ENCODE measurements at regions not wholly inside any gene's neighbourhood (a gene's known extent, or its start where the extent isn't known, plus 50 kb on each side); places are given as distances from the start of the nearest gene placed in this dataset.

DNA sequence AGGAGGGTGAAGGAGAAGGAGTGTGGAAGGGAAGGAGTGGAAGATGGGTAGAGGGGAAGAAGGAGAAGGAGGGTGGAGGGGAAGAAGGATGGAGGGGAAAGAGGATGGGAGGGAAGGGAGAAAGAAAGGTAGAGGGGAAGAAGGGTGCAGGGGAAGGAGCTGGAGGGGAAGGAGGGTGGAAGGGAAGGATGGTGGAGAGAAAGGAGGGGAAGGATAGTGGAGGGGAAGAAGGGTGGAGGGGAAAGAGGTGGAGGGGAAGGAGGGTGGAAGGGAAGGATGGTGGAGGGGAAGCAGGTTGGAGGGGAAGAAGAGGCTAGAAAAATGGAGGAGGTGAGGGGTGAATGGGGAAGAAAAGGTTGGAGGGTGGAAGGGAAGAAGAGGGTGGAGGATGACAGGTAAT, 927.9 kb downstream of the UQCRFS1 start:
- TF ChIP-seq, protein P1, sequence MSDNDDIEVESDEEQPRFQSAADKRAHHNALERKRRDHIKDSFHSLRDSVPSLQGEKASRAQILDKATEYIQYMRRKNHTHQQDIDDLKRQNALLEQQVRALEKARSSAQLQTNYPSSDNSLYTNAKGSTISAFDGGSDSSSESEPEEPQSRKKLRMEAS (IDR thresholded peaks at IDR 0.05; ENCODE audit: low read depth, low read length) = no peak
- TF ChIP-seq, protein P2, sequence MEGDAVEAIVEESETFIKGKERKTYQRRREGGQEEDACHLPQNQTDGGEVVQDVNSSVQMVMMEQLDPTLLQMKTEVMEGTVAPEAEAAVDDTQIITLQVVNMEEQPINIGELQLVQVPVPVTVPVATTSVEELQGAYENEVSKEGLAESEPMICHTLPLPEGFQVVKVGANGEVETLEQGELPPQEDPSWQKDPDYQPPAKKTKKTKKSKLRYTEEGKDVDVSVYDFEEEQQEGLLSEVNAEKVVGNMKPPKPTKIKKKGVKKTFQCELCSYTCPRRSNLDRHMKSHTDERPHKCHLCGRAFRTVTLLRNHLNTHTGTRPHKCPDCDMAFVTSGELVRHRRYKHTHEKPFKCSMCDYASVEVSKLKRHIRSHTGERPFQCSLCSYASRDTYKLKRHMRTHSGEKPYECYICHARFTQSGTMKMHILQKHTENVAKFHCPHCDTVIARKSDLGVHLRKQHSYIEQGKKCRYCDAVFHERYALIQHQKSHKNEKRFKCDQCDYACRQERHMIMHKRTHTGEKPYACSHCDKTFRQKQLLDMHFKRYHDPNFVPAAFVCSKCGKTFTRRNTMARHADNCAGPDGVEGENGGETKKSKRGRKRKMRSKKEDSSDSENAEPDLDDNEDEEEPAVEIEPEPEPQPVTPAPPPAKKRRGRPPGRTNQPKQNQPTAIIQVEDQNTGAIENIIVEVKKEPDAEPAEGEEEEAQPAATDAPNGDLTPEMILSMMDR (IDR thresholded peaks at IDR 0.05; ENCODE audit: low read depth, low read length) = no peak
- no peak for DNase-seq (ENCODE audit: low read depth)
- no peak overlapping the region for H3K4me3 ChIP-seq (ENCODE audit: low read depth, low read length)

DNA sequence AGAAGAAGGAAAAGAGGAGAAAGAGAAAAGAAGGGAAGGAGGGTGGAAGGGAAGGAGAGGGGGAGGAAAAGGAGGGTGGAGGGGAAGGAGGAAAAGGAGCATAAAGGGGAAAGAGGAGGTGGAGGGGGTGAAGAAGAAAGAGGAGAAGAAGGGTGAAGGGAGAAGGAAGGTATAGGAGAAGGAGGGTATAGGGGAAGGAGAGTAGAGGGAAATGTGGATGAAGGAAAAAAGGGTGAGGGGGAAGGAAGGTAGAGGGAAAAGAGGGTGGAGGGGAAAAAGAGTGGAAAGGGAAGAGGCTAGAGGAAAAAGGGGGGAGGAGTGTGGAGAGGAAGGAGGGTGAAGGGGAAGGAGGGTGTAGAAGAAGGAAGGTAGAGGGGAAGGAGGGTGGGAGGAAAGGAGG, 928.6 kb downstream of the UQCRFS1 start:
- DNase-seq (ENCODE audit: low read depth) = no peak
- TF ChIP-seq POLR2A (IDR thresholded peaks at IDR 0.05; ENCODE audit: extremely low read depth, insufficient read length) (no peak), MYC (IDR thresholded peaks at IDR 0.05; ENCODE audit: low read depth, low read length) (no peak)
- TF ChIP-seq, protein P2 (IDR thresholded peaks at IDR 0.05; ENCODE audit: low read depth, low read length) = no peak
- TF ChIP-seq, protein P1 (IDR thresholded peaks at IDR 0.05; ENCODE audit: low read depth, low read length) = no peak
- no peak overlapping the region for H3K4me3 ChIP-seq (ENCODE audit: low read depth, low read length)

DNA sequence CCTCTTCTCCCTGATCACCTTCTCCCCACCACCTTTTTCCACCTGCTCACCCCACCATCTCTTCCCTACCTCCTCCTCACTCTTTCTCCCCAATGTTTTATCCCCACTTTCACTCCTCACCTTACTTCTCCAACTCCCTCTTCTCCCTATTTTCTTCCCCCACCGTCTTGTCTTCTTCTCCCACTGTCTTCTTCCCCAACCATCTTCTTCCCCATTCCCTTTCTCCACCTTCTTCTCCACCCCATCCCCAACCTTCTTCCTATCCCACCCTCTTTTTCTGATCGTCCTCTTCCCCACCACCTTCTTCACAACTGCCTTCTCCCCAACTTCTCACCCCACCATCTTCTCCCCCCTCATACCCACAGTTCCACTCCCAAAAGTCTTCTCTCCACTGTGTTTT, 929.4 kb downstream of the UQCRFS1 start:
- H3K4me3 ChIP-seq (ENCODE audit: low read depth, low read length) = no peak overlapping the region
- DNase-seq (ENCODE audit: low read depth) = no peak
- TF ChIP-seq, protein P2 (IDR thresholded peaks at IDR 0.05; ENCODE audit: low read depth, low read length) = no peak
- TF ChIP-seq, protein P1 (IDR thresholded peaks at IDR 0.05; ENCODE audit: low read depth, low read length) = no peak
- TF ChIP-seq POLR2A (IDR thresholded peaks at IDR 0.05; ENCODE audit: extremely low read depth, insufficient read length) (no peak), MYC (IDR thresholded peaks at IDR 0.05; ENCODE audit: low read depth, low read length) (no peak)

DNA sequence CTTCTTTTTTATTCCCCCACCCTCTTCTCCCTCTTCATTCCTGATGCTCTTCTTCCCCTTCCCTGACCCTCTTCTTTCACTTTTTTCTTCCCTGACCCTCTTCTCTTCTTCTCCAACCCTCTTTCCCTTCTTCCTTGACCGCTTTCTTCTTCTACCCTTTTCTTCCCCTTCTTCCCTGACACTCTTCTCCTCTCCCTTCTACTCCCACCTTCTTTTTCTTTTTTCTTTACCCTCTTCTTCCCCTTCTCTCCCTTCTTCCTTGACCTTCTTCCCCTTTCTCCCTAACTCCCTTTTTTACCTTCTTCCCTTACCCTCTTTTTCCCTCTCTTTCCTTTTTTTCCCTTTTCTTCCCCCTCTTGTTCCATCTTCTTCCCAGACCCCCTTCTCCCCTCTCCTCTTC, 931.3 kb downstream of the UQCRFS1 start:
- TF ChIP-seq MYC (IDR thresholded peaks at IDR 0.05; ENCODE audit: low read depth, low read length) = no peak
- TF ChIP-seq, protein P1 (IDR thresholded peaks at IDR 0.05; ENCODE audit: low read depth, low read length) = no peak
- TF ChIP-seq, protein P2 (IDR thresholded peaks at IDR 0.05; ENCODE audit: low read depth, low read length) = no peak
- no peak for TF ChIP-seq POLR2A (IDR thresholded peaks at IDR 0.05; ENCODE audit: extremely low read depth, insufficient read length)
- no peak for DNase-seq (ENCODE audit: low read depth)
- no peak overlapping the region for H3K4me3 ChIP-seq (ENCODE audit: low read depth, low read length)

DNA sequence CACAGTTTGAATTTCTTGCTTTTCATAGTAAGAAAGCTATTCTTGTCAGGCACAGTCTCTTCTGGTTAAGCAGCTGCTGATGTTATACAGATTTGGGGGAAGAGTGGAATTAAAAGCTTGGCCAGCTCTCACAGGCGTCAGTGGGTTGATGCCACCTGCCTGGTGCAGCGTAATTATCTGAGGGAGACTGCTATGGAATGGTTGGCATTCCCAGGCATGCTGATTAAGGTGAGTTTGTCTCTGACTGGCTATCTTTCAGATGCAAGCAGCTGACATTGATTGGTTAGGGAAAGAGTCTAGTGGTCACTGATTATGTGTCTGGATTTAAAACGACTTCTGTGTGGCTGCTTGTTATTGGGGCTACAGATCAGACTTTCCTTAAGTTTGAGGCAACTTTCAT, 948.4 kb downstream of the UQCRFS1 start:
- no peak overlapping the region for H3K4me3 ChIP-seq (ENCODE audit: low read depth, low read length)
- no peak for DNase-seq (ENCODE audit: low read depth)
- TF ChIP-seq, protein P2 (IDR thresholded peaks at IDR 0.05; ENCODE audit: low read depth, low read length) = no peak
- no peak for TF ChIP-seq MYC (IDR thresholded peaks at IDR 0.05; ENCODE audit: low read depth, low read length)
- TF ChIP-seq, protein P1 (IDR thresholded peaks at IDR 0.05; ENCODE audit: low read depth, low read length) = no peak
- TF ChIP-seq POLR2A (IDR thresholded peaks at IDR 0.05; ENCODE audit: extremely low read depth, insufficient read length) = no peak

DNA sequence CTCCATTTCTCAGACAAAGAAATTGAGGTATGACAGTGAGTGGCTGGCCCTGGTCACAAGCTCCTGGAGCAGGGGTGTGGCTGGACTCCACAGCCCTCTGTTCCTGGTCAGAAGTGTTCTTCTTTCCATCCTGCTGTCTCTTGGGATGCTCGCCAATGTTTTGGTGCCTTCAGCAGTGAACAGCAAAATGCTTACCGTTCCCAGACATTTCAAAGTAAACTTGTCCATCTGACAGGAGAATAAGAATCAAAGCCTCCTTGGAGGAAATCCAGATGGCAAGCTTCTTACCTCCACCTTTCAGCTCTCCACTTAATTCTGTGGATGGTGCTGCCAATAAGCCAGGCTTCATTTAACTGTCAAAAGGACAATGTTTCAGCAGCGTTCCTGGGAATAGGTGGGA, 954.1 kb downstream of the UQCRFS1 start:
- H3K4me3 ChIP-seq (ENCODE audit: low read depth, low read length) = no peak overlapping the region
- TF ChIP-seq, protein P1 (IDR thresholded peaks at IDR 0.05; ENCODE audit: low read depth, low read length) = no peak
- TF ChIP-seq, protein P2 (IDR thresholded peaks at IDR 0.05; ENCODE audit: low read depth, low read length) = no peak
- TF ChIP-seq MYC (IDR thresholded peaks at IDR 0.05; ENCODE audit: low read depth, low read length) (no peak), POLR2A (IDR thresholded peaks at IDR 0.05; ENCODE audit: extremely low read depth, insufficient read length) (no peak)
- DNase-seq (ENCODE audit: low read depth) = no peak
